ENCODE measurements at regions not wholly inside any gene's neighbourhood (a gene's known extent, or its start where the extent isn't known, plus 50 kb on each side); places are given as distances from the start of the nearest gene placed in this dataset.

DNA sequence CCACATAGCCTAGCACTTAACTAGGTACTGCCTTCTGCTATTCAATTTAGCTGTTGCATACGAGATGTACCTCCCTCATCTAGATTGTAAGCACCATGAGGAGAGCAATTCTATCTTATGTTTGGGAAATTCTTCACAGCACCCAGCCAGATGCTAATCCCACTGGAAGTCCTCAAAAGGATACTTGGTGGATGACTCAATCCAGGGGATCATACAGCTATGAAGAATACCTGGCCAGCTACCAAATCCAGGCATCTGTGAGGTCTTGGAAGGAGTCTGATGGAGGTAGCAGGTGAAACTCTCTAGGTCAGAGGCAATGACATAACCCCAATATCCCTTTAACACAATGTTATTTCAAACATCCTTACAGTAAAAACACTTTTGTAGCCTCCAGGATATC lies 167.8 kb upstream of the NCAM1 start:
- TF ChIP-seq, protein P1, sequence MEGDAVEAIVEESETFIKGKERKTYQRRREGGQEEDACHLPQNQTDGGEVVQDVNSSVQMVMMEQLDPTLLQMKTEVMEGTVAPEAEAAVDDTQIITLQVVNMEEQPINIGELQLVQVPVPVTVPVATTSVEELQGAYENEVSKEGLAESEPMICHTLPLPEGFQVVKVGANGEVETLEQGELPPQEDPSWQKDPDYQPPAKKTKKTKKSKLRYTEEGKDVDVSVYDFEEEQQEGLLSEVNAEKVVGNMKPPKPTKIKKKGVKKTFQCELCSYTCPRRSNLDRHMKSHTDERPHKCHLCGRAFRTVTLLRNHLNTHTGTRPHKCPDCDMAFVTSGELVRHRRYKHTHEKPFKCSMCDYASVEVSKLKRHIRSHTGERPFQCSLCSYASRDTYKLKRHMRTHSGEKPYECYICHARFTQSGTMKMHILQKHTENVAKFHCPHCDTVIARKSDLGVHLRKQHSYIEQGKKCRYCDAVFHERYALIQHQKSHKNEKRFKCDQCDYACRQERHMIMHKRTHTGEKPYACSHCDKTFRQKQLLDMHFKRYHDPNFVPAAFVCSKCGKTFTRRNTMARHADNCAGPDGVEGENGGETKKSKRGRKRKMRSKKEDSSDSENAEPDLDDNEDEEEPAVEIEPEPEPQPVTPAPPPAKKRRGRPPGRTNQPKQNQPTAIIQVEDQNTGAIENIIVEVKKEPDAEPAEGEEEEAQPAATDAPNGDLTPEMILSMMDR (IDR thresholded peaks at IDR 0.05): no peak
- TF ChIP-seq TCF7L2 (IDR thresholded peaks at IDR 0.05; ENCODE audit: low read depth, low read length): no peak
